Brain microvascular endothelial cell (primary cell): ENCODE measurements at regions not wholly inside any gene's neighbourhood (a gene's known extent, or its start where the extent isn't known, plus 50 kb on each side); places are given as distances from the start of the nearest gene placed in this dataset.

Experiments
- DNase-seq: peaks from one replicate; pipeline ENCODE4 v3.0.0-alpha.2; 2020
- H3K27ac ChIP-seq: fragments of 250-450 bp; sonication (Bioruptor Pico); 2 replicates; pipeline ENCODE4 v1.5.1; 2020; ENCODE audit warnings: mild to moderate bottlenecking, moderate library complexity
- H3K27me3 ChIP-seq: fragments of 250-450 bp; sonication (Bioruptor Pico); replicated peaks from 2 replicates; pipeline ENCODE4 v1.5.1; 2020; ENCODE audit warnings: mild to moderate bottlenecking
- H3K36me3 ChIP-seq: fragments of 250-450 bp; sonication (Bioruptor Pico); replicated peaks from 2 replicates; pipeline ENCODE4 v1.5.1; 2020; ENCODE audit warnings: mild to moderate bottlenecking
- H3K4me3 ChIP-seq: 2 replicates; pipeline ENCODE4 v1.5.1; 2011; ENCODE audit warnings: low read depth, mild to moderate bottlenecking, control low read depth, low read length, moderate library complexity
- CTCF ChIP-seq: IDR thresholded peaks from 2 replicates; pipeline ENCODE4 v1.5.1; 2011; ENCODE audit warnings: low read depth, mild to moderate bottlenecking, moderate library complexity, low read length, control low read depth, inconsistent platforms; ENCODE audit errors: missing control alignments
- in situ Hi-C: cut with HindIII; loops from 2 replicates; pipeline ENCODE4 v1.10.0; 2017; ENCODE audit warnings: low sequenced_read_pairs, low pct_ligation_motif_present

DNA sequence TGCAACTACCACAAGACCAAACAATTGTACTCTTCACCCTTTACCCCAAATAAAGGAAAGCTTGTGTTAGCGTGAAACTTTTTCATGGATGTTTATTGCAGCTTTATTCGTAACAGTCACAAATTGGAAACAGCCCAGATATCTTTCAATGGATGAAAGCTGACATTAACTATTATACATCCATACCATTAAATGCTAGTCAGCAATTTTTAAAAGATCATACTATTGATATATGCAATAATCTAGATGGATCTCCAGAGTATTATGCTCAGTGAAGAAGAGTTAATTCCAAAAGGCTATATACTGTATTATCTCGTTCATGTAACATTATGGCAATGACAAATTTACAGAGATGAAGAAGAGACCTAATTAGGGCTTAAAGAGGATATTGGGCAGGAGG lies 1491.2 kb upstream of the CDH8 start:
- Histone ChIP-seq H3K4me3 (no peak overlapping the region), H3K27me3 (no peaks in the 10 kb centered on the region), H3K27ac (no peak overlapping the region), H3K36me3 (no peaks in the 10 kb centered on the region)
- DNase-seq, result no peak
- in situ Hi-C loops, result no loop called here
- TF ChIP-seq CTCF, result no peak

DNA sequence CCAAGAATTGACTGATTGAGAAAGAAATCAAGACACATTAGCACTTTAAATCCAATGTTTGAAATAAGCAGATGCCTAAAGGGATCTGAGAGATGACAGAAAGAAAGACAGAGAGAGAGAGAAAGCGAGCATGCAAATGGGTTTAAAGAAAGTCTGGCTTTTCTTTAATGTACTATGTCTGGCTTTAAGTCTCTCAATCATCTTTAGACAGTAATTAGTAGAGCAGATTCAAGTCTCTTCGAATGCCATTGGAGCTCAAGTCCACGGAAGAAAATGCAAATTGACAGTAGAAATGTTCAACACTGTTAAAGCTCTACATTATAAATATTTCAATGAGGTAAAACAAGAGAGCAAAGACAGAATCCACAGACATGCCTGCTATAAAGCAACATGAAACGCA lies 1480.2 kb upstream of the CDH8 start:
- H3K27me3 ChIP-seq, result no peaks in the 10 kb centered on the region
- TF ChIP-seq CTCF, result no peak
- no peak for DNase-seq
- in situ Hi-C loops, result no loop called here
- H3K27ac ChIP-seq, result no peak overlapping the region
- no peak overlapping the region for H3K4me3 ChIP-seq
- no peaks in the 10 kb centered on the region for H3K36me3 ChIP-seq

DNA sequence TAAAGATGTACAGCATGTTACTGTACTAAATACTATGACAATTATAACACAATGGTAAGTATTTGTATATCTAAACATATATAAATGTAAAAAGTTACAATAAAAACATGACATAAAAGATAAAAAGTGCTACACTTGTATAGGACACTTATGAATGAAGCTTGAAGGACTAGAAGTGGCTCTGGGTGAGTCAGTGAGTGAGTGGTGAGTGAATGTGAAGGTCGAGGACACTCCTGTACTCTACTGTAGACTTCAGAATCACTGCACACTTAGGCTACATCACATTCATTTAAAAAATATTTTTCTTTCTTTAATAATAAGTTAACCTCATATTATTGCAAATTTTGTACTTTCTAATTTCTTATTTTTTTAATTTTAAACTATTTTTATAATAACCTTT lies 1476.7 kb upstream of the CDH8 start:
- Histone ChIP-seq H3K4me3 (no peak overlapping the region), H3K27me3 (no peaks in the 10 kb centered on the region), H3K27ac (no peak overlapping the region), H3K36me3 (no peaks in the 10 kb centered on the region)
- no peak for DNase-seq
- in situ Hi-C loops, result no loop called here
- no peak for TF ChIP-seq CTCF

DNA sequence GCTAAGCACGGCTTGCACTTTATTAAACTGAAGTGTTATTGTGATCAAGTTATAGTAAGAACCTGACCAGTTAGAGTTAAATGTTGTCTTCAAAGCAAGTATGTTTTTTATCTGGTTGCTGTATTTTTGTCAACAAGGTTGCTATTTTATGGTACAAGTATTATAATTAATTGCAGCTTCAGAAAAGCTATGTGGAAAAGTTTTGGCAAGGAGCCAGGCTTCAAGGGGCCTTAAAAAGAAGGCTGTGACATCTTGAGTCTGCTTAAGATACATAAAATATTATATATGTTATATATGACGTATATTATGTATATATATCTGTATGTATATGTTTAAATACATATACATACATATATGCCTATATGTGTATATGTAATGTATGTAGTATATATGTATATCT lies 1461.2 kb upstream of the CDH8 start:
- DNase-seq, result no peak
- in situ Hi-C loops, result no loop called here

GRCh38 chr16:63496282-63496681 lies 1460.0 kb upstream of the CDH8 start:
- Histone ChIP-seq H3K4me3 (no peak overlapping the region), H3K36me3 (no peaks in the 10 kb centered on the region), H3K27me3 (no peaks in the 10 kb centered on the region), H3K27ac (no peak overlapping the region)
- no peak for TF ChIP-seq CTCF
- no peak for DNase-seq
- in situ Hi-C loops, result no loop called here

More for the DNA sequence above, 1461.2 kb upstream of the CDH8 start:
- Histone ChIP-seq H3K4me3 (no peak overlapping the region), H3K27me3 (no peaks in the 10 kb centered on the region), H3K27ac (no peak overlapping the region), H3K36me3 (no peaks in the 10 kb centered on the region)
- no peak for TF ChIP-seq CTCF

- no peak for DNase-seq
- H3K4me3 ChIP-seq, result no peak overlapping the region
- H3K27ac ChIP-seq, result no peak overlapping the region
- no peak for TF ChIP-seq CTCF
- H3K36me3 ChIP-seq, result no peaks in the 10 kb centered on the region
- in situ Hi-C loops, result no loop called here
- H3K27me3 ChIP-seq, result no peaks in the 10 kb centered on the region
These were observed 1452.7 kb upstream of the CDH8 start for GRCh38 chr16:63488955-63489354.
